ENCODE measurements at regions not wholly inside any gene's neighbourhood (a gene's known extent, or its start where the extent isn't known, plus 50 kb on each side); places are given as distances from the start of the nearest gene placed in this dataset.

DNA sequence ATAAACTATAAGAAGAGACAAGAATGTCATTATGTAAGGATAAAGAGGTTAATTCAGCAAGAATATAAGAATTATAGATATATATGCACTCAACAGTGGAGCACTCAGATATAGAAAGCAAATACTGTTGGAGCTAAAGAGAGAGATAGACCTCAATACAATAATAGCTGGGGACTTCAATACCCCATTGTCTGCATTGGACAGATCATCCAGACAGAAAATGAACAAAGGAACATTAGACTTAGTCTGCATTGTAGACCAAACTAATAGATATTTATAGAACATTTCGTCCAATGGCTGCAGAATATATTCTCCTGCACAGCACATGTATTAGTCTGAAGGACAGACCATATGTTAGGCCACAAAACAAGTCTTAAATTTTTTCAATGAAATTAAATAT lies 777.1 kb downstream of the CDH18 start:
- ATAC-seq: no peak
- TF ChIP-seq, protein P1, sequence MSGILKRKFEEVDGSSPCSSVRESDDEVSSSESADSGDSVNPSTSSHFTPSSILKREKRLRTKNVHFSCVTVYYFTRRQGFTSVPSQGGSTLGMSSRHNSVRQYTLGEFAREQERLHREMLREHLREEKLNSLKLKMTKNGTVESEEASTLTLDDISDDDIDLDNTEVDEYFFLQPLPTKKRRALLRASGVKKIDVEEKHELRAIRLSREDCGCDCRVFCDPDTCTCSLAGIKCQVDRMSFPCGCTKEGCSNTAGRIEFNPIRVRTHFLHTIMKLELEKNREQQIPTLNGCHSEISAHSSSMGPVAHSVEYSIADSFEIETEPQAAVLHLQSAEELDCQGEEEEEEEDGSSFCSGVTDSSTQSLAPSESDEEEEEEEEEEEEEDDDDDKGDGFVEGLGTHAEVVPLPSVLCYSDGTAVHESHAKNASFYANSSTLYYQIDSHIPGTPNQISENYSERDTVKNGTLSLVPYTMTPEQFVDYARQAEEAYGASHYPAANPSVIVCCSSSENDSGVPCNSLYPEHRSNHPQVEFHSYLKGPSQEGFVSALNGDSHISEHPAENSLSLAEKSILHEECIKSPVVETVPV (CRISPR knock-in tag; IDR thresholded peaks at IDR 0.05): no peak
- TF ChIP-seq ZFP3 (CRISPR knock-in tag; IDR thresholded peaks at IDR 0.05): no peak
- TF ChIP-seq TOX (CRISPR knock-in tag; IDR thresholded peaks at IDR 0.05; ENCODE audit: borderline replicate concordance): no peak

DNA sequence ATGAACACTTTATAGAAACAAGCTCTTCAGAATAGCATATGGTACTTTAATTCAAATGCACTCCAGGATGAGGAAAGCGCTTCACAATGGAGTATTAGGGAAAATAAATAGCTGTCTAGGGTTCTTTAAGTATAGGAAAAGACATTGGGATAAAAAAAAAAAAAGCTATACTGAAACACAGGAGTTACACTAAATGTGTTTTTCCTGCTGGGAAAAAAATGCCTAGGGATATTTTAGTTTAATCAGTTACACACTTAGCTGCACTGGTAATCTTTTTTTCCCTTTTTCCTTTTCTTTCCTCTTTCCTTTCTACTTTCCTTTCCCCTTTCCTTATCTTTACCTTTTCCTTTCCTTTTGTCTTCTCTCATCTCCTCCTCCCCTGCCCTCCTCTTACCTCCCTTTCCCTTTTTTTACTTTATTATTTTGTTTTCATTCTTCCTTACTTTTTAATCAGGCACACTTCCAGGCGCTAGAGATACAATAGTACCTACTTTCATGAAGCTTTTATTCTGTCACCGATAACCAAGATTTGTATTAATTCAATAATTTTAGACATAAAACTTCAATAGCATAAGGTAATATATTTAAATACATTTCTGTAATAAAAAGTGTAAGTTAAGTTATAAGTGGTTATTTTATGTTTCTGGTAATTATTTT lies 758.7 kb downstream of the CDH18 start:
- ATAC-seq: no peak
- TF ChIP-seq ISL1 (CRISPR knock-in tag; IDR thresholded peaks at IDR 0.05): no peak
- TF ChIP-seq, protein P2, sequence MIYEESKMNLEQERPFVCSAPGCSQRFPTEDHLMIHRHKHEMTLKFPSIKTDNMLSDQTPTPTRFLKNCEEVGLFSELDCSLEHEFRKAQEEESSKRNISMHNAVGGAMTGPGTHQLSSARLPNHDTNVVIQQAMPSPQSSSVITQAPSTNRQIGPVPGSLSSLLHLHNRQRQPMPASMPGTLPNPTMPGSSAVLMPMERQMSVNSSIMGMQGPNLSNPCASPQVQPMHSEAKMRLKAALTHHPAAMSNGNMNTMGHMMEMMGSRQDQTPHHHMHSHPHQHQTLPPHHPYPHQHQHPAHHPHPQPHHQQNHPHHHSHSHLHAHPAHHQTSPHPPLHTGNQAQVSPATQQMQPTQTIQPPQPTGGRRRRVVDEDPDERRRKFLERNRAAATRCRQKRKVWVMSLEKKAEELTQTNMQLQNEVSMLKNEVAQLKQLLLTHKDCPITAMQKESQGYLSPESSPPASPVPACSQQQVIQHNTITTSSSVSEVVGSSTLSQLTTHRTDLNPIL (CRISPR knock-in tag; IDR thresholded peaks at IDR 0.05; ENCODE audit: low read depth): no peak
- TF ChIP-seq TOX (CRISPR knock-in tag; IDR thresholded peaks at IDR 0.05; ENCODE audit: borderline replicate concordance): no peak
- TF ChIP-seq POU6F1 (CRISPR knock-in tag; IDR thresholded peaks at IDR 0.05; ENCODE audit: borderline replicate concordance, low read depth): no peak
- no peak for TF ChIP-seq PATZ1 (CRISPR knock-in tag; IDR thresholded peaks at IDR 0.05; ENCODE audit: borderline replicate concordance)
- TF ChIP-seq ARNTL (CRISPR knock-in tag; IDR thresholded peaks at IDR 0.05; ENCODE audit: borderline replicate concordance, low read depth): no peak

DNA sequence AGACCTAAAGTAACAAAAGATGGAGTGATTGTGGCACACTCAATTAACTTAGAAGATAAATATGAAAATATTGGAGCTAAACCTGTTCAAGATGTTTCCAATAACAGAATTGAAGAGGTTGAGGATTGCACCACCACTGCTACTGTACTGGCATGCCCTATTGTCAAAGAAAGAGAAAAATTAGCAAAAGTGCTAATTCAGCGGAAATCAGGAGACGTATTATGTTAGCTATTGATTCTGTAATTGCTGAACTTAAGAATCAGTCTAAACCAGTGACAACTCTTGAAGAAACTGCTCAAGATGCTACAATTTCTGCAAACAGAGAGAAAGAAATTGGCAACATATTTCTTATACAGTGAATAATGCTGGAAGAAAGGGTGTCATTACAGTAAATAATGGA lies 754.4 kb downstream of the CDH18 start:
- TF ChIP-seq GLIS3 (CRISPR knock-in tag; IDR thresholded peaks at IDR 0.05): no peak
- TF ChIP-seq OSR1 (CRISPR knock-in tag; IDR thresholded peaks at IDR 0.05): no peak
- no peak for TF ChIP-seq TSHZ2 (CRISPR knock-in tag; IDR thresholded peaks at IDR 0.05)
- TF ChIP-seq ESRRG (CRISPR knock-in tag; IDR thresholded peaks at IDR 0.05): no peak
- no peak for TF ChIP-seq ARNTL (CRISPR knock-in tag; IDR thresholded peaks at IDR 0.05; ENCODE audit: borderline replicate concordance, low read depth)
- TF ChIP-seq POU6F1 (CRISPR knock-in tag; IDR thresholded peaks at IDR 0.05; ENCODE audit: borderline replicate concordance, low read depth): no peak
- TF ChIP-seq CSDC2 (CRISPR knock-in tag; IDR thresholded peaks at IDR 0.05): no peak
- no peak for TF ChIP-seq ZNF8 (CRISPR knock-in tag; IDR thresholded peaks at IDR 0.05)
- TF ChIP-seq ZC3H10 (CRISPR knock-in tag; IDR thresholded peaks at IDR 0.05): no peak
- TF ChIP-seq ZNF70 (CRISPR knock-in tag; IDR thresholded peaks at IDR 0.05): no peak
- no peak for TF ChIP-seq ZNF565 (CRISPR knock-in tag; conservative IDR thresholded peaks at IDR 0.05; ENCODE audit: low read depth)
- no peak for TF ChIP-seq PPARA (CRISPR knock-in tag; IDR thresholded peaks at IDR 0.05; ENCODE audit: borderline replicate concordance)
- TF ChIP-seq, protein P2 (CRISPR knock-in tag; IDR thresholded peaks at IDR 0.05; ENCODE audit: low read depth): no peak
- TF ChIP-seq BACH2 (CRISPR knock-in tag; IDR thresholded peaks at IDR 0.05; ENCODE audit: borderline replicate concordance): no peak
- TF ChIP-seq ZFP30 (CRISPR knock-in tag; IDR thresholded peaks at IDR 0.05): no peak
- no peak for TF ChIP-seq PATZ1 (CRISPR knock-in tag; IDR thresholded peaks at IDR 0.05; ENCODE audit: borderline replicate concordance)
- no peak for TF ChIP-seq ISL1 (CRISPR knock-in tag; IDR thresholded peaks at IDR 0.05)
- TF ChIP-seq SNAI2 (CRISPR knock-in tag; IDR thresholded peaks at IDR 0.05): no peak
- TF ChIP-seq, protein P1 (CRISPR knock-in tag; IDR thresholded peaks at IDR 0.05): no peak
- TF ChIP-seq ZFP3 (CRISPR knock-in tag; IDR thresholded peaks at IDR 0.05): no peak
- ATAC-seq: no peak
